Gastroesophageal sphincter (tissue), 4 donors: ENCODE measurements at regions not wholly inside any gene's neighbourhood (a gene's known extent, or its start where the extent isn't known, plus 50 kb on each side); places are given as distances from the start of the nearest gene placed in this dataset.
"Not testable (repeated sequence)": the region's sequence is repeated elsewhere in the genome, so short reads cannot be mapped to it uniquely, and the experiment has no call there.

ENCODE experiments used
- ATAC-seq: fragments of 150-250 bp; one replicate; pipeline ENCODE4 v1.9.1; 2016; ENCODE audit warnings: mild to moderate bottlenecking, moderate library complexity
- H3K27ac ChIP-seq, 4 donors: fragments of 200-600 bp; sonication (generic) in 3 of 4; 1 replicate in 3 of 4; 2 replicates in 1 of 4; pipeline ENCODE4 v1.5.1; 2016 to 2019
- H3K27me3 ChIP-seq: fragments of 200-600 bp; sonication (generic); one replicate; pipeline ENCODE4 v1.5.1; 2019
- H3K36me3 ChIP-seq, 2 donors: fragments of 200-600 bp; sonication (generic); one replicate each; pipeline ENCODE4 v1.5.1; 2019; ENCODE audit warnings: control low read depth in 1 of 2
- H3K4me1 ChIP-seq, 3 donors: fragments of 200-600 bp; sonication (generic); 1 replicate in 2 of 3; 2 replicates in 1 of 3; pipeline ENCODE4 v1.5.1; 2016 to 2019; ENCODE audit warnings: control low read depth in 2 of 3
- H3K4me3 ChIP-seq, 2 donors: fragments of 200-600 bp; sonication (generic); one replicate each; pipeline ENCODE4 v1.5.1; 2019; ENCODE audit warnings: mild to moderate bottlenecking in 1 of 2, moderate library complexity in 1 of 2
- H3K9me3 ChIP-seq, 3 donors: fragments of 200-600 bp; sonication (generic); one replicate each; pipeline ENCODE4 v1.5.1; 2017 to 2019; ENCODE audit warnings: control low read depth in 2 of 3
- EP300 ChIP-seq: sonication (generic); formaldehyde crosslinking; IDR thresholded peaks from one replicate; pipeline ENCODE4 v1.6.1; 2017; ENCODE audit warnings: antibody characterized with exemption, mild to moderate bottlenecking
- POLR2A ChIP-seq, 2 donors: fragments of 450-650 bp; IDR thresholded peaks; one replicate each; pipeline ENCODE4 v1.6.1; 2017; ENCODE audit warnings: antibody characterized with exemption in 2 of 2, mild to moderate bottlenecking in 2 of 2, moderate library complexity in 1 of 2
- POLR2AphosphoS5 ChIP-seq: sonication (generic); formaldehyde crosslinking; IDR thresholded peaks from one replicate; pipeline ENCODE4 v1.6.1; 2017; ENCODE audit warnings: antibody characterized with exemption
- WGBS, 2 donors: methylation state at CpG; one replicate each; pipeline ENCODE4 v1.1.5; 2018; ENCODE audit warnings: low coverage in 1 of 2; 5-methylcytosine and 5-hydroxymethylcytosine counted together
- TF ChIP-seq, protein P1 (sequence below), 4 experiments: fragments of 200-600 bp in 2 of 4; fragments of 450-650 bp in 2 of 4; sonication (generic) in 1 of 4; IDR thresholded peaks; one replicate each; pipeline ENCODE4 v1.5.1; 2017 to 2019; ENCODE audit warnings: antibody characterized with exemption in 4 of 4, mild to moderate bottlenecking in 2 of 4, moderate library complexity in 2 of 4

DNA sequence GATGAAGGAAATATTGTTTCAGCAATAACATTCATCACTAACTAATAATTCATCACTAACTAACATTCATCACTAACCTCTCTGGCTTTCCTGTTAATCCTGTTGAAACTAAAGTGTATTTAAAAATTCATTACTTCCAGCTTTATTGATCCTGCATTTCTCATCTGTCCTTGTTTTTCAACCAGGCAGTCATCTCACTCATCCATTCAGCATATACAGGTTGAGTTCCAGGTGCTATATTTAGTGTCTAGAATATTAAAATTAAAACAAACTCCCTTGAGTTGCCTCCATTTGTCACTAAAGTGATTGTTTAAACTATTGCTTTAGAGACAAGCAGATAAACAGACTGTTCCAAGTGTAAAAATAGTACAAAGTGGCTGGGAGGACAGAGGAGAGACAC is 58.1 kb downstream of the ATXN7L3B start:
- ATAC-seq = no peak
- H3K9me3 ChIP-seq = no peaks in the 10 kb centered on the region
- peaks cover 0 to 13% (median 0%) of the 10 kb centered on the region in 3 donors for H3K4me1 ChIP-seq
- H3K4me3 ChIP-seq = no peak overlapping the region
- no peaks in the 10 kb centered on the region for H3K36me3 ChIP-seq
- TF ChIP-seq POLR2A (IDR thresholded peaks at IDR 0.05) (no peak), POLR2AphosphoS5 (no peak), EP300 (no peak)
- TF ChIP-seq, protein P1, sequence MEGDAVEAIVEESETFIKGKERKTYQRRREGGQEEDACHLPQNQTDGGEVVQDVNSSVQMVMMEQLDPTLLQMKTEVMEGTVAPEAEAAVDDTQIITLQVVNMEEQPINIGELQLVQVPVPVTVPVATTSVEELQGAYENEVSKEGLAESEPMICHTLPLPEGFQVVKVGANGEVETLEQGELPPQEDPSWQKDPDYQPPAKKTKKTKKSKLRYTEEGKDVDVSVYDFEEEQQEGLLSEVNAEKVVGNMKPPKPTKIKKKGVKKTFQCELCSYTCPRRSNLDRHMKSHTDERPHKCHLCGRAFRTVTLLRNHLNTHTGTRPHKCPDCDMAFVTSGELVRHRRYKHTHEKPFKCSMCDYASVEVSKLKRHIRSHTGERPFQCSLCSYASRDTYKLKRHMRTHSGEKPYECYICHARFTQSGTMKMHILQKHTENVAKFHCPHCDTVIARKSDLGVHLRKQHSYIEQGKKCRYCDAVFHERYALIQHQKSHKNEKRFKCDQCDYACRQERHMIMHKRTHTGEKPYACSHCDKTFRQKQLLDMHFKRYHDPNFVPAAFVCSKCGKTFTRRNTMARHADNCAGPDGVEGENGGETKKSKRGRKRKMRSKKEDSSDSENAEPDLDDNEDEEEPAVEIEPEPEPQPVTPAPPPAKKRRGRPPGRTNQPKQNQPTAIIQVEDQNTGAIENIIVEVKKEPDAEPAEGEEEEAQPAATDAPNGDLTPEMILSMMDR (IDR thresholded peaks at IDR 0.05) = no peak
- H3K27me3 ChIP-seq = no peaks in the 10 kb centered on the region
- no peak overlapping the region for H3K27ac ChIP-seq

DNA sequence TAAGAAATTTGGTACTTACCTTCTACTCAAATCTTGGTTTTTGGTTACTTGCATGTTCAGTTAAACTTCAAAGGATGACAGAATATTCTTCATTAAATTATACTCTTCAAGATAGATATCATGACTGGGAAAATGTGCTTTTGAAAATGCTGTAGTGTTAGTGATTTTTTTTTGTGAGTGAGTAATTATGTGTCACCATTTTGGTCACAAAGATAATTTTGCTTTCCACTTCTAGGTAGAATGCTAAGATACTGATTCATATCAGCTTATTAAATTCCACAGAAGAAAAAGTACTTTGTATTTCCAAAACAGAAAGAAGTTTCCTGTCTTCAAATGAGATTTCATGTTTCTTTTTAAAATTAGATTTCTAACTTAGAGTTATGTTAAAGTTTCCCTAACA is 61.2 kb downstream of the ATXN7L3B start:
- no peak overlapping the region for H3K4me3 ChIP-seq
- no peak overlapping the region for H3K27ac ChIP-seq
- no peak for ATAC-seq
- H3K4me1 ChIP-seq = peaks cover 0 to 13% (median 0%) of the 10 kb centered on the region in 3 donors
- no peaks in the 10 kb centered on the region for H3K27me3 ChIP-seq
- H3K36me3 ChIP-seq = no peaks in the 10 kb centered on the region
- no peak for TF ChIP-seq POLR2A (IDR thresholded peaks at IDR 0.05)
- TF ChIP-seq, protein P1 (IDR thresholded peaks at IDR 0.05) = no peak
- TF ChIP-seq POLR2AphosphoS5 = no peak
- no peak for TF ChIP-seq EP300
- H3K9me3 ChIP-seq = no peaks in the 10 kb centered on the region

DNA sequence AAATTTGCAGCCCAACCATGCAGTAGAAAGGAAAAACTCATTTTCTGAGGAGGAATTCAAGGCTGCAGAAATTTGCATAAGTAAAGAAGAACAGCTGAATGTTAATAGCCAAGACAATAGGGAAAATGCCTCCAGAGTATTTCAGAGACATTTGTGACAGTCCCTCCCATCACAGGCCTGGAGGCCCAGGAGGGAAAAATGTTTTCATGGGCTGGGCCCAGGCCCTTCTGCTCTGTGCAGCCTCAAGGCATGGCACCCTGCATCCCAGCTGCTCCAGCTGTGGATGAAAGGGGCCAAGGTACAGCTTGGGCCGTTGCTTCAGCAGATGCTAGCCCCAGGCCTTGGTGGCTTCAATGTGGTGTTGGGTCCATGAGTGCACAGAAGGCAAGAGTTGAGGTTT is 62.3 kb downstream of the ATXN7L3B start:
- TF ChIP-seq, protein P1 (IDR thresholded peaks at IDR 0.05) = no peak
- TF ChIP-seq POLR2A (IDR thresholded peaks at IDR 0.05) (no peak), POLR2AphosphoS5 (no peak), EP300 (no peak)
- no peak overlapping the region for H3K4me3 ChIP-seq
- no peaks in the 10 kb centered on the region for H3K36me3 ChIP-seq
- H3K9me3 ChIP-seq = no peaks in the 10 kb centered on the region
- ATAC-seq = no peak
- peaks cover 0 to 12% (median 0%) of the 10 kb centered on the region in 3 donors for H3K4me1 ChIP-seq
- WGBS, 2 donors = no CpG with 5 or more reads among the region's 1 CpG
- H3K27ac ChIP-seq = no peak overlapping the region
- no peaks in the 10 kb centered on the region for H3K27me3 ChIP-seq

DNA sequence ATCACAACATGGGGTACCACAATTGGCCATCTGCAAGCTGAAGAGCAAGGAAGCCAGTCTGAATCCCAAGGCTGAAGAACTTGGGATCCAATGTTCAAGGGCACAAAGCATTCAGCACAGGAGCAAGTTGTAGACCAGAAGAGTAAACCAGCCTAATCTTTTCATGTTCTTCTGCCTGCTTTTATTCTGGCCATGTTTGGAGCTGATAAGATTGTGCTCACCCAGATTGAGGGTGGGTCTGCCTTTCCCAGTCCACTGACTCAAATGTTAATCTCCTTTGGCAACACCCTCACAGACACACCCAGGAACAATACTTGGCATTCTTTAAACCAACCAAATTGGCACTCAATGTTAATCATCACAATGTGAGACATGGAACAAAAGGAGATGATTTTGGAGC is 63.2 kb downstream of the ATXN7L3B start:
- H3K27ac ChIP-seq, H3K36me3 ChIP-seq, H3K9me3 ChIP-seq, H3K27me3 ChIP-seq, ATAC-seq, H3K4me3 ChIP-seq, H3K4me1 ChIP-seq: not testable (repeated sequence)

DNA sequence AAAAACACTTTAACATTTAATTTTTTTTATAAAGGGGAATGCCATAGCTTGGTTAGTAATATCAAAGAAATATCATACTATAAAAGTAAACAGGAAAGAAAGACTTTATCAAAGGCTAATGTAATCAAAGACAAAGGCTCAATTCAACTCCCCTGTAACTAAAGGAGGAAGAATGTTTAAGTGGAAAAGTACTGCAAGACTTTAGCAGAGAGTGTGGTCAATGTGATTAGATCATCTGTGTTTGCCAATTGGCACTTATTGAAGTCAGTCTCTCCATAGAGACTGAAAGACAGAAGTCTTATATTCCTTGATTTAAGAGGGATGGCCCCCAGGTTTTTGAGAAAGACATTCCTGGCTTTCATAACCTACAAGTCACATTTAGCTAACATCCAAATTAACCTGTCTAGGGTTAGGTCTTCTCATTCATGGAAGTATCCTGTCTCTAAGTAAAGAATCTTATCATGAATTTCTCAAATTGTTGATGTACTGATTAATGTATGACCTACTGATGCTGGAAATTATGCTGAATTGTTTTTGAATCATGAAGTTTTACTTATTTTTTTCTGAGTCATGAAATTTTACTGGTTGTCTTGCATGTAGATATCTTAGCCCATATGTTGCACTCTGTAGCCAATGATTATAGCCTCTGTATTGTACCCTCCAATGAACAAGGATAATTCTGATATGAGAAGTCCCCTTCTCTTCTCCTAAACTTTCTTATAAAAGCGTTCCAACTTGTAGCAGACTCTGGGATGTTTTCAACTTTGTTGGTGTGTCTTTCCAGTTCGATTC is 65.4 kb downstream of the ATXN7L3B start:
- Histone ChIP-seq H3K4me1 (no peaks in the 10 kb centered on the region), H3K27ac (no peak overlapping the region), H3K4me3 (no peak overlapping the region), H3K36me3 (no peaks in the 10 kb centered on the region), H3K9me3 (no peaks in the 10 kb centered on the region), H3K27me3 (no peaks in the 10 kb centered on the region)
- no peak for ATAC-seq
- WGBS, 2 donors = 29 to 68% methylated on average over 1 to 2 of the region's 2 CpGs
- TF ChIP-seq EP300 (no peak), POLR2AphosphoS5 (no peak), POLR2A (IDR thresholded peaks at IDR 0.05) (no peak)
- TF ChIP-seq, protein P1 (IDR thresholded peaks at IDR 0.05) = no peak
